Gastroesophageal sphincter (tissue), 3 donors: ENCODE measurements at regions not wholly inside any gene's neighbourhood (a gene's known extent, or its start where the extent isn't known, plus 50 kb on each side); places are given as distances from the start of the nearest gene placed in this dataset.

Experiments
- EP300 ChIP-seq: sonication (generic); formaldehyde crosslinking; IDR thresholded peaks from one replicate; pipeline ENCODE4 v1.6.1; 2017; ENCODE audit warnings: antibody characterized with exemption, mild to moderate bottlenecking
- POLR2A ChIP-seq, 2 donors: fragments of 450-650 bp; IDR thresholded peaks; one replicate each; pipeline ENCODE4 v1.6.1; 2017; ENCODE audit warnings: antibody characterized with exemption in 2 of 2, mild to moderate bottlenecking in 2 of 2, moderate library complexity in 1 of 2
- POLR2AphosphoS5 ChIP-seq: sonication (generic); formaldehyde crosslinking; IDR thresholded peaks from one replicate; pipeline ENCODE4 v1.6.1; 2017; ENCODE audit warnings: antibody characterized with exemption
- TF ChIP-seq, protein P1 (sequence below), 4 experiments: fragments of 200-600 bp in 2 of 4; fragments of 450-650 bp in 2 of 4; sonication (generic) in 1 of 4; IDR thresholded peaks; one replicate each; pipeline ENCODE4 v1.5.1; 2017 to 2019; ENCODE audit warnings: antibody characterized with exemption in 4 of 4, mild to moderate bottlenecking in 2 of 4, moderate library complexity in 2 of 4

- TF ChIP-seq, protein P1, sequence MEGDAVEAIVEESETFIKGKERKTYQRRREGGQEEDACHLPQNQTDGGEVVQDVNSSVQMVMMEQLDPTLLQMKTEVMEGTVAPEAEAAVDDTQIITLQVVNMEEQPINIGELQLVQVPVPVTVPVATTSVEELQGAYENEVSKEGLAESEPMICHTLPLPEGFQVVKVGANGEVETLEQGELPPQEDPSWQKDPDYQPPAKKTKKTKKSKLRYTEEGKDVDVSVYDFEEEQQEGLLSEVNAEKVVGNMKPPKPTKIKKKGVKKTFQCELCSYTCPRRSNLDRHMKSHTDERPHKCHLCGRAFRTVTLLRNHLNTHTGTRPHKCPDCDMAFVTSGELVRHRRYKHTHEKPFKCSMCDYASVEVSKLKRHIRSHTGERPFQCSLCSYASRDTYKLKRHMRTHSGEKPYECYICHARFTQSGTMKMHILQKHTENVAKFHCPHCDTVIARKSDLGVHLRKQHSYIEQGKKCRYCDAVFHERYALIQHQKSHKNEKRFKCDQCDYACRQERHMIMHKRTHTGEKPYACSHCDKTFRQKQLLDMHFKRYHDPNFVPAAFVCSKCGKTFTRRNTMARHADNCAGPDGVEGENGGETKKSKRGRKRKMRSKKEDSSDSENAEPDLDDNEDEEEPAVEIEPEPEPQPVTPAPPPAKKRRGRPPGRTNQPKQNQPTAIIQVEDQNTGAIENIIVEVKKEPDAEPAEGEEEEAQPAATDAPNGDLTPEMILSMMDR (IDR thresholded peaks at IDR 0.05): no peak
- TF ChIP-seq POLR2A (IDR thresholded peaks at IDR 0.05): no peak
- no peak for TF ChIP-seq EP300
- TF ChIP-seq POLR2AphosphoS5: no peak
These were observed 186.2 kb downstream of the CMPK2 start for GRCh38 chr2:6679471-6679870.
